K562 (cell line): ENCODE measurements at regions not wholly inside any gene's neighbourhood (a gene's known extent, or its start where the extent isn't known, plus 50 kb on each side); places are given as distances from the start of the nearest gene placed in this dataset.
A peak's percentile ranks its signal among the peaks of the same experiment; 100 is the strongest.

Source experiments
- ATAC-seq: fragments of 200-7000 bp; cut with Tn5 transposase; 3 replicates; pipeline ENCODE4 v1.9.1; 2020; ENCODE audit warnings: moderate library complexity
- BruUV-seq: library from RNA; stranded (reverse); fragments of 400-500 nt; replicated peaks from 2 replicates; lab custom pipeline; 2021; lab: Mats Ljungman, UMichigan
- CTCF ChIA-PET: fragments of 300-600 bp; formaldehyde crosslinking; extraction: SDS; loops from one replicate; lab custom pipeline; 2021; ENCODE audit warnings: low intra/inter-chr PET ratio; lab: Yijun Ruan, JAX
- POLR2A ChIA-PET: fragments of 300-600, 350-650 bp; sonication (Branson Sonifier 250); formaldehyde crosslinking; extraction: SDS; loops from one replicate; lab custom pipeline; 2021; ENCODE audit warnings: antibody characterized with exemption, inconsistent platforms; lab: Yijun Ruan, JAX
- DNase-seq, 4 experiments: peaks; one replicate each; pipeline versions ENCODE4 v3.0.0 to v3.0.0-alpha.2; 2011 to 2018; ENCODE audit warnings: low spot score in 3 of 4, mixed read lengths in 3 of 4; ENCODE audit errors: extremely low read depth in 1 of 4
- FAIRE-seq: peaks from 2 replicates; lab custom pipeline; 2011; peaks lifted over from hg19 to GRCh38; lab: Jason Lieb, UNC
- H2AFZ ChIP-seq: 2 replicates; pipeline ENCODE4 v1.6.0; 2011; ENCODE audit warnings: low read depth, low read length, control low read depth, inconsistent platforms
- H3K27ac ChIP-seq: fragments of 200-600 bp; 3 replicates; pipeline ENCODE4 v1.8.0; 2011; ENCODE audit warnings: low read depth, mild to moderate bottlenecking, control low read depth, inconsistent platforms, low read length, moderate library complexity, mixed read lengths; ENCODE audit errors: extremely low read depth
- H3K27me3 ChIP-seq, 2 experiments: fragments of 300-600 bp in 1 of 2; 2 replicates in 1 of 2; 3 replicates in 1 of 2; pipeline versions ENCODE4 v1.6.0 to v1.8.0; 2011; ENCODE audit warnings: inconsistent platforms in 2 of 2, low read length in 2 of 2, mild to moderate bottlenecking in 1 of 2, mixed read lengths in 1 of 2, moderate library complexity in 1 of 2; ENCODE audit not compliant: control insufficient read depth in 2 of 2, insufficient read depth in 2 of 2
- H3K36me3 ChIP-seq: fragments of 300-600 bp; 3 replicates; pipeline ENCODE4 v1.8.0; 2011; ENCODE audit warnings: mild to moderate bottlenecking, low read length, inconsistent platforms; ENCODE audit not compliant: control insufficient read depth, insufficient read depth
- H3K4me1 ChIP-seq, 2 experiments: fragments of 200-600 bp in 1 of 2; replicated peaks in 1 of 2; 2 replicates in 1 of 2; 3 replicates in 1 of 2; pipeline versions ENCODE4 v1.5.1 to v1.8.0; 2011; ENCODE audit warnings: inconsistent platforms in 2 of 2, low read length in 2 of 2, mild to moderate bottlenecking in 1 of 2, mixed read lengths in 1 of 2, moderate library complexity in 1 of 2; ENCODE audit not compliant: control insufficient read depth in 2 of 2, insufficient read depth in 2 of 2
- H3K4me2 ChIP-seq: 2 replicates; pipeline ENCODE4 v1.6.1; 2011; ENCODE audit warnings: low read length, control low read depth, inconsistent platforms, mixed read lengths; ENCODE audit not compliant: insufficient read depth
- H3K4me3 ChIP-seq: fragments of 200-600 bp; sonication (generic), shearing (Covaris generic); 2 replicates; pipeline ENCODE4 v1.5.1; 2016; ENCODE audit warnings: control low read depth, inconsistent platforms
- H3K79me2 ChIP-seq: fragments of 200-600 bp; 3 replicates; pipeline ENCODE4 v1.8.0; 2011; ENCODE audit warnings: low read length, inconsistent platforms; ENCODE audit not compliant: control insufficient read depth, insufficient read depth
- H3K9ac ChIP-seq, 2 experiments: 2 replicates each; pipeline versions ENCODE4 v1.6.0 to v1.6.1; 2011; ENCODE audit warnings: low read depth in 2 of 2, low read length in 2 of 2, control low read depth in 1 of 2, inconsistent platforms in 1 of 2, mild to moderate bottlenecking in 1 of 2, mixed read lengths in 1 of 2; ENCODE audit not compliant: insufficient read depth in 1 of 2
- H3K9me1 ChIP-seq: one replicate; pipeline ENCODE4 v1.6.0; 2011; ENCODE audit warnings: inconsistent platforms, mild to moderate bottlenecking, low read length, moderate library complexity; ENCODE audit not compliant: control insufficient read depth, insufficient read depth
- H3K9me3 ChIP-seq: replicated peaks from 2 replicates; pipeline ENCODE4 v1.5.1; 2011; ENCODE audit warnings: low read depth, low read length, inconsistent platforms; ENCODE audit not compliant: control insufficient read depth, insufficient read depth
- H4K20me1 ChIP-seq: replicated peaks from 2 replicates; pipeline ENCODE4 v1.6.1; 2011; ENCODE audit warnings: low read length, inconsistent platforms, mixed read lengths; ENCODE audit not compliant: control insufficient read depth, insufficient read depth
- ARID1B ChIP-seq: fragments of 450-650 bp; IDR thresholded peaks from 2 replicates; pipeline ENCODE4 v1.6.1; 2016; ENCODE audit warnings: antibody characterized with exemption, mild to moderate bottlenecking, inconsistent platforms
- FOSL1 ChIP-seq: fragments of 200-800 bp; sonication (Bioruptor generic); conservative IDR thresholded peaks from 2 replicates; pipeline ENCODE4 v1.6.1; 2016; ENCODE audit warnings: missing genetic modification characterization, missing compliant biosample characterization
- JUND ChIP-seq, 2 experiments: IDR thresholded peaks; 2 replicates in 1 of 2; 3 replicates in 1 of 2; pipeline ENCODE4 v1.6.1; 2011; ENCODE audit warnings: borderline replicate concordance in 2 of 2, low read depth in 2 of 2, low read length in 2 of 2, improper control_type of control experiment in 1 of 2, missing biosample characterization in 1 of 2, missing genetic modification characterization in 1 of 2, missing genetic modification reagents in 1 of 2
- NFE2 ChIP-seq: IDR thresholded peaks from 2 replicates; pipeline ENCODE4 v1.6.1; 2014; ENCODE audit warnings: antibody characterized with exemption, low read depth
- TRIM24 ChIP-seq, 2 experiments: fragments of 450-650 bp; IDR thresholded peaks; 2 replicates each; pipeline ENCODE4 v1.6.1; 2016
- ZNF354B ChIP-seq: fragments of 250-450 bp; sonication (Bioruptor Pico); IDR thresholded peaks from 2 replicates; pipeline ENCODE4 v1.4.0; 2020
- WGBS: fragments of 100-300 bp; shearing (Covaris generic); methylation state at CpG from one replicate; pipeline ENCODE4 v1.1.6; 2016; ENCODE audit warnings: low coverage, mixed read lengths; ENCODE audit not compliant: insufficient coverage; ENCODE audit errors: missing lambda C conversion rate; 5-methylcytosine and 5-hydroxymethylcytosine counted together
- in situ Hi-C: fragments of 300-500 bp; cut with MboI; formaldehyde crosslinking; loops from 4 replicates; pipeline ENCODE4 v1.15.0; 2018; ENCODE audit warnings: inconsistent platforms, mixed read lengths
- intact Hi-C: fragments of 100-400 bp; cut with micrococcal nuclease; formaldehyde crosslinking; loops from 2 replicates; pipeline ENCODE4 v1.14.2; 2022
- TF ChIP-seq, protein P1 (sequence below), 3 experiments: fragments of 200-800 bp in 1 of 3; sonication (Bioruptor generic) in 1 of 3; sonication (generic) in 1 of 3; formaldehyde crosslinking in 1 of 3; IDR thresholded peaks; 2 replicates each; pipeline versions ENCODE4 v1.6.1 to v1.8.0; 2016 to 2022; ENCODE audit warnings: mild to moderate bottlenecking in 2 of 3, missing compliant biosample characterization in 2 of 3, missing genetic modification characterization in 2 of 3, missing genetic modification reagents in 1 of 3
- TF ChIP-seq, protein P2 (sequence below), 2 experiments: fragments of 450-650 bp in 1 of 2; sonication (generic) in 1 of 2; formaldehyde crosslinking in 1 of 2; IDR thresholded peaks in 1 of 2; conservative IDR thresholded peaks in 1 of 2; 2 replicates each; pipeline versions ENCODE4 v1.6.1 to v1.8.1; 2016 to 2023; ENCODE audit warnings: mild to moderate bottlenecking in 2 of 2, moderate library complexity in 2 of 2, inconsistent platforms in 1 of 2, missing genetic modification reagents in 1 of 2

DNA sequence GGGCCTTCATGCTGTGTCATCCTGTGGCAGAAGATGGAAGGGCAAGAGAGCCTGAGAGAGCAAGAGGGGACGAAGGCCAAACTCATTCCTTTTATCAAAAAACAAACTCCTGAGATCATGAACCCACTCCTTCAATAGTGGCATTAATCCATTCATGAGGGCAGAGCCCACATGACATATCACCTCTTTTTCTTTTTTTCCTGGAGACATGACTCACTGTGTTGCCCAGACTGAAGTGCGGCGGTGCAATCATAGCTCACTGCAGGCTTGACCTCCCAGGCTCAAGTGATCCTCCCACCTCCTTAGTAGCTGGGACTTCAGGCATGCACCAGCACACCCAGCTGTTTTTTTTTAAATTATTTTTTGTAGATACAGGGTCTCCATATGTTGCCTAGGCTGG lies 92.0 kb upstream of the RNU6-1 start:
- in situ Hi-C loops (no loop called here), intact Hi-C loops (no loop called here)
- Histone ChIP-seq H3K27me3 (no peaks in the 10 kb centered on the region), H3K9ac (no peak overlapping the region), H2AFZ (no peak overlapping the region), H3K4me1 (peaks cover 0 to 8% of the 10 kb centered on the region in 2 experiments; a peak in 1 of 5 replicates), H3K9me1 (no peaks in the 10 kb centered on the region), H4K20me1 (no peaks in the 10 kb centered on the region), H3K27ac (no peak overlapping the region), H3K9me3 (no peaks in the 10 kb centered on the region), H3K79me2 (no peaks in the 10 kb centered on the region), H3K4me2 (no peak overlapping the region), H3K4me3 (no peak overlapping the region), H3K36me3 (no peaks in the 10 kb centered on the region)
- ChIA-PET POLR2A (no interaction called here), CTCF (no interaction called here)
- ATAC-seq, result no peak; the same call in 2 of the 3 replicates
- TF ChIP-seq JUND (IDR thresholded peaks at IDR 0.05; ENCODE audit: borderline replicate concordance, low read depth, low read length) (peak; percentile 40; the same call in 1 of the 2 replicates), JUND (tag; IDR thresholded peaks at IDR 0.05; ENCODE audit: borderline replicate concordance, low read depth, low read length) (no peak; the same call in 2 of the 3 replicates), TRIM24 (IDR thresholded peaks at IDR 0.05) (0 out of 4 replicates have a peak, but pooled peaks of 1 of the 2 experiments have one; percentile 13), NFE2 (peak; percentile 45; the same call in 1 of the 2 replicates), ZNF354B (CRISPR knock-in tag) (no peak), ARID1B (peak; percentile 13; the same call in 1 of the 2 replicates), FOSL1 (tag) (peak; percentile 47)
- TF ChIP-seq, protein P1, sequence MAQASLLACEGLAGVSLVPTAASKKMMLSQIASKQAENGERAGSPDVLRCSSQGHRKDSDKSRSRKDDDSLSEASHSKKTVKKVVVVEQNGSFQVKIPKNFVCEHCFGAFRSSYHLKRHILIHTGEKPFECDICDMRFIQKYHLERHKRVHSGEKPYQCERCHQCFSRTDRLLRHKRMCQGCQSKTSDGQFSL (CRISPR knock-in tag; IDR thresholded peaks at IDR 0.05), result no peak
- TF ChIP-seq, protein P1 (tag; IDR thresholded peaks at IDR 0.05), result no peak
- TF ChIP-seq, protein P2, sequence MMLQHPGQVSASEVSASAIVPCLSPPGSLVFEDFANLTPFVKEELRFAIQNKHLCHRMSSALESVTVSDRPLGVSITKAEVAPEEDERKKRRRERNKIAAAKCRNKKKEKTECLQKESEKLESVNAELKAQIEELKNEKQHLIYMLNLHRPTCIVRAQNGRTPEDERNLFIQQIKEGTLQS (IDR thresholded peaks at IDR 0.05), result peak; percentile 69
- TF ChIP-seq, protein P2 (CRISPR knock-in tag; conservative IDR thresholded peaks at IDR 0.05), result no peak
- 20% methylated on average over 3 of the region's 3 CpGs for WGBS
- DNase-seq, result peak in 2 of 4 experiments; percentile 5 to 40
- no TSS peak for BruUV-seq
- no peak for FAIRE-seq
